ENCODE measurements at regions not wholly inside any gene's neighbourhood (a gene's known extent, or its start where the extent isn't known, plus 50 kb on each side); places are given as distances from the start of the nearest gene placed in this dataset.

GRCh38 chr12:127051139-127051538 is 1215.8 kb upstream of the TMEM132C start:
- TF ChIP-seq, protein P1, sequence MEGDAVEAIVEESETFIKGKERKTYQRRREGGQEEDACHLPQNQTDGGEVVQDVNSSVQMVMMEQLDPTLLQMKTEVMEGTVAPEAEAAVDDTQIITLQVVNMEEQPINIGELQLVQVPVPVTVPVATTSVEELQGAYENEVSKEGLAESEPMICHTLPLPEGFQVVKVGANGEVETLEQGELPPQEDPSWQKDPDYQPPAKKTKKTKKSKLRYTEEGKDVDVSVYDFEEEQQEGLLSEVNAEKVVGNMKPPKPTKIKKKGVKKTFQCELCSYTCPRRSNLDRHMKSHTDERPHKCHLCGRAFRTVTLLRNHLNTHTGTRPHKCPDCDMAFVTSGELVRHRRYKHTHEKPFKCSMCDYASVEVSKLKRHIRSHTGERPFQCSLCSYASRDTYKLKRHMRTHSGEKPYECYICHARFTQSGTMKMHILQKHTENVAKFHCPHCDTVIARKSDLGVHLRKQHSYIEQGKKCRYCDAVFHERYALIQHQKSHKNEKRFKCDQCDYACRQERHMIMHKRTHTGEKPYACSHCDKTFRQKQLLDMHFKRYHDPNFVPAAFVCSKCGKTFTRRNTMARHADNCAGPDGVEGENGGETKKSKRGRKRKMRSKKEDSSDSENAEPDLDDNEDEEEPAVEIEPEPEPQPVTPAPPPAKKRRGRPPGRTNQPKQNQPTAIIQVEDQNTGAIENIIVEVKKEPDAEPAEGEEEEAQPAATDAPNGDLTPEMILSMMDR (conservative IDR thresholded peaks at IDR 0.05; ENCODE audit: low read depth, low read length) = no peak
- no peak for TF ChIP-seq EZH2 (IDR thresholded peaks at IDR 0.05; ENCODE audit: low read length, unreplicated experiment)
- TF ChIP-seq EZH2phosphoT487 (IDR thresholded peaks at IDR 0.05; ENCODE audit: borderline replicate concordance, low read length) = no peak

Measured in PC-3 (cell line).